H9 (cell line): ENCODE measurements at regions not wholly inside any gene's neighbourhood (a gene's known extent, or its start where the extent isn't known, plus 50 kb on each side); places are given as distances from the start of the nearest gene placed in this dataset.

Experiments used
- DNase-seq: peaks from one replicate; pipeline ENCODE4 v3.0.0-alpha.2; 2017
- H2AFZ ChIP-seq: one replicate; pipeline ENCODE4 v1.6.1; 2013; ENCODE audit warnings: mild to moderate bottlenecking, low read length, control low read depth, moderate library complexity
- H2AK5ac ChIP-seq: 2 replicates; pipeline ENCODE4 v1.6.1; 2013; ENCODE audit warnings: low read length, control low read depth, mixed read lengths; ENCODE audit not compliant: insufficient read length
- H2BK120ac ChIP-seq: one replicate; pipeline ENCODE4 v1.6.1; 2013; ENCODE audit warnings: low read depth, mild to moderate bottlenecking, low read length, control low read depth, inconsistent platforms; ENCODE audit not compliant: poor library complexity, severe bottlenecking
- H2BK12ac ChIP-seq: 2 replicates; pipeline ENCODE4 v1.6.1; 2013; ENCODE audit warnings: low read length, control low read depth, mixed read lengths, low read depth; ENCODE audit not compliant: insufficient read length
- H2BK15ac ChIP-seq: 2 replicates; pipeline ENCODE4 v1.6.1; 2013; ENCODE audit warnings: low read depth, low read length, control low read depth
- H2BK20ac ChIP-seq: one replicate; pipeline ENCODE4 v1.6.1; 2013; ENCODE audit warnings: low read depth, mild to moderate bottlenecking, low read length, control low read depth, inconsistent platforms; ENCODE audit not compliant: poor library complexity, severe bottlenecking
- H2BK5ac ChIP-seq: 2 replicates; pipeline ENCODE4 v1.6.1; 2013; ENCODE audit warnings: low read length, control low read depth, mixed read lengths; ENCODE audit not compliant: insufficient read length
- H3K14ac ChIP-seq: 2 replicates; pipeline ENCODE4 v1.6.1; 2013; ENCODE audit warnings: low read length, control low read depth; ENCODE audit not compliant: insufficient read depth
- H3K18ac ChIP-seq: 2 replicates; pipeline ENCODE4 v1.6.1; 2013; ENCODE audit warnings: low read depth, mild to moderate bottlenecking, mixed read lengths, low read length, control low read depth; ENCODE audit not compliant: insufficient read length
- H3K23ac ChIP-seq: 2 replicates; pipeline ENCODE4 v1.6.1; 2013; ENCODE audit warnings: low read length, control low read depth, mixed read lengths, low read depth; ENCODE audit not compliant: insufficient read length
- H3K23me2 ChIP-seq: 2 replicates; pipeline ENCODE4 v1.6.1; 2013; ENCODE audit warnings: low read depth, mild to moderate bottlenecking, mixed read lengths, low read length, control low read depth; ENCODE audit not compliant: insufficient read length, poor library complexity, severe bottlenecking
- H3K27ac ChIP-seq: 2 replicates; pipeline ENCODE4 v1.5.1; 2013; ENCODE audit warnings: low read length, control low read depth, mixed read lengths, low read depth; ENCODE audit not compliant: insufficient read length
- H3K27me3 ChIP-seq: 2 replicates; pipeline ENCODE4 v1.6.1; 2013; ENCODE audit warnings: low read length, control low read depth, inconsistent platforms; ENCODE audit not compliant: insufficient read depth
- H3K4ac ChIP-seq: 2 replicates; pipeline ENCODE4 v1.6.1; 2013; ENCODE audit warnings: low read depth, mild to moderate bottlenecking, control low read depth, inconsistent platforms, low read length, moderate library complexity
- H3K4me1 ChIP-seq: 2 replicates; pipeline ENCODE4 v1.6.1; 2013; ENCODE audit warnings: low read length, control low read depth, inconsistent platforms; ENCODE audit not compliant: insufficient read depth
- H3K4me2 ChIP-seq: 2 replicates; pipeline ENCODE4 v1.6.1; 2013; ENCODE audit warnings: low read length, control low read depth, mixed read lengths; ENCODE audit not compliant: insufficient read length, insufficient read depth
- H3K56ac ChIP-seq: 2 replicates; pipeline ENCODE4 v1.6.1; 2013; ENCODE audit warnings: low read depth, mild to moderate bottlenecking, mixed read lengths, low read length, control low read depth; ENCODE audit not compliant: insufficient read length
- H3K79me1 ChIP-seq: 2 replicates; pipeline ENCODE4 v1.6.1; 2013; ENCODE audit warnings: low read depth, mild to moderate bottlenecking, moderate library complexity, low read length, control low read depth, inconsistent platforms; ENCODE audit not compliant: insufficient read depth, poor library complexity, severe bottlenecking
- H3K79me2 ChIP-seq: 2 replicates; pipeline ENCODE4 v1.6.1; 2013; ENCODE audit warnings: low read length, control low read depth, inconsistent platforms; ENCODE audit not compliant: insufficient read depth
- H3K9ac ChIP-seq: 2 replicates; pipeline ENCODE4 v1.6.1; 2013; ENCODE audit warnings: low read length, control low read depth, mixed read lengths; ENCODE audit not compliant: insufficient read length; ENCODE audit errors: extremely low read depth
- H3K9me3 ChIP-seq: one replicate; pipeline ENCODE4 v1.6.1; 2013; ENCODE audit warnings: low read depth, low read length, inconsistent platforms; ENCODE audit not compliant: control insufficient read depth
- H3T11ph ChIP-seq: one replicate; pipeline ENCODE4 v1.6.1; 2013; ENCODE audit warnings: mild to moderate bottlenecking, low read length, control low read depth, inconsistent platforms
- H4K20me1 ChIP-seq: one replicate; pipeline ENCODE4 v1.6.1; 2013; ENCODE audit not compliant: control insufficient read depth, insufficient read length, insufficient read depth
- H4K5ac ChIP-seq: 2 replicates; pipeline ENCODE4 v1.6.1; 2013; ENCODE audit warnings: low read depth, mild to moderate bottlenecking, mixed read lengths, low read length, control low read depth; ENCODE audit not compliant: insufficient read length
- H4K8ac ChIP-seq: replicated peaks from 2 replicates; pipeline ENCODE4 v1.6.1; 2013; ENCODE audit warnings: low read length, control low read depth, mixed read lengths, low read depth; ENCODE audit not compliant: insufficient read length
- H4K91ac ChIP-seq: 2 replicates; pipeline ENCODE4 v1.6.1; 2013; ENCODE audit warnings: low read depth, mild to moderate bottlenecking, moderate library complexity, mixed read lengths, low read length, control low read depth; ENCODE audit not compliant: insufficient read length
- H3K27ac Mint-ChIP-seq, 3 experiments: 2 replicates in 2 of 3; 3 replicates in 1 of 3; pipeline ENCODE4 v1.8.0; 2020 to 2021; ENCODE audit warnings: mixed read lengths in 3 of 3, mild to moderate bottlenecking in 1 of 3, moderate library complexity in 1 of 3
- H3K27me3 Mint-ChIP-seq: 2 replicates; pipeline ENCODE4 v1.8.0; 2021; ENCODE audit warnings: low read depth, mild to moderate bottlenecking, moderate library complexity, mixed read lengths
- H3K36me3 Mint-ChIP-seq, 3 experiments: 2 replicates in 2 of 3; 3 replicates in 1 of 3; pipeline ENCODE4 v1.8.0; 2020 to 2021; ENCODE audit warnings: low read depth in 3 of 3, mixed read lengths in 3 of 3; ENCODE audit not compliant: insufficient read depth in 1 of 3
- H3K4me1 Mint-ChIP-seq, 2 experiments: 2 replicates each; pipeline ENCODE4 v1.8.0; 2020; ENCODE audit warnings: mixed read lengths in 2 of 2
- H3K4me3 Mint-ChIP-seq, 2 experiments: 2 replicates in 1 of 2; 3 replicates in 1 of 2; pipeline ENCODE4 v1.8.0; 2020 to 2021; ENCODE audit warnings: mild to moderate bottlenecking in 2 of 2, mixed read lengths in 2 of 2, moderate library complexity in 1 of 2
- H3K9me3 Mint-ChIP-seq, 2 experiments: 2 replicates in 1 of 2; 3 replicates in 1 of 2; pipeline ENCODE4 v1.8.0; 2020; ENCODE audit warnings: mild to moderate bottlenecking in 2 of 2, mixed read lengths in 2 of 2, moderate library complexity in 1 of 2
- WGBS: extraction: QIAGEN DNeasy Blood & Tissue Kit; methylation state at CpG from one replicate; pipeline ENCODE4 v1.1.7; 2013; ENCODE audit warnings: missing lambda C conversion rate, low lambda C conversion rate, mixed read lengths; ENCODE audit not compliant: insufficient read length; ENCODE audit errors: extremely low coverage; 5-methylcytosine and 5-hydroxymethylcytosine counted together
- TF ChIP-seq, protein P1 (sequence below): fragments of 200-600 bp; sonication (generic); conservative IDR thresholded peaks from 3 replicates; pipeline ENCODE4 v1.8.0; 2021; ENCODE audit warnings: antibody characterized with exemption, mild to moderate bottlenecking

DNA sequence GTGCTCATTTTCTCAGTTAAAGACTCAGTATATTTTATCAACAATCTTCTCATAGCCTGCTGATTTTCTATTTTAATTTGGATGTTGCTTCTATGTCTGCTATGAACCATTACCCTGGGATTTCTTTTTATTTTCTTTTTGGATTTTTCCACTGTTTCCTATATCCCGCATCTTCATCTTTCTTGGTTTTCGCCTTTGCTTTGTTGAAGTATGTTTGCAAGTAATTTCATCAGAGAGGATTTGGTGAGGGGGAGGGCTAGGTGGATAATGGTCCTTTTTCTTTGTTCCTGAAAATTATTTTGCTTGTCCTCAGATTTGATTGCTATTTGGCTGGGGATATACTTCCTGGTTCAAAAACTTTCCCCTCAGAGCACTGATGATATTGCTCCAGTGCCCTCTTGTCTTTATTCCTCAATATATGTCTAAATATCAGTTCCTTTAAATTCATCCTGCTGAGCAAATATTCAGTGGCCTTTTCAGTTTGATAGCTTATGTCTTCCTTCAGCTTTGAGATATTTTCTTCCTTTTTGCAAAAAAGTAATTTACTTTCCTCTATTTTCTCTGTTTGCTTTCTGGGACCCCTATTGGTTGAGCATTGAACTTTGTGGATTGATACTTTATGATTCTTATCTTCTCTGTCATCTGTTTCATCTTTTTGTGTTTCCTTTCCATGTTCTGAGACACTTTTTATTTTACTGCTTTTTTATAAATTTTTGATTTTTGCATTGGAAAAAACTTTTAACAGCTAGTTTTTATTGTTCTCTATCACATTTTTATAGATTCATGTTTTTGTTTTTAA lies 227.6 kb upstream of the ELL2 start:
- Histone ChIP-seq H3K14ac (no peak overlapping the region), H3K79me1 (no peaks in the 10 kb centered on the region), H2BK120ac (no peak overlapping the region), H3K79me2 (no peaks in the 10 kb centered on the region), H4K20me1 (no peaks in the 10 kb centered on the region), H2BK12ac (no peak overlapping the region), H3K4me1 (no peaks in the 10 kb centered on the region), H3K27me3 (no peaks in the 10 kb centered on the region), H3K4me2 (no peak overlapping the region), H3K4ac (no peak overlapping the region), H4K8ac (no peak overlapping the region), H2AK5ac (no peak overlapping the region), H4K5ac (no peak overlapping the region), H3K23ac (no peak overlapping the region), H3K27ac (no peak overlapping the region), H3K23me2 (no peaks in the 10 kb centered on the region), H2BK20ac (no peak overlapping the region), H2BK5ac (no peak overlapping the region), H4K91ac (no peak overlapping the region), H3K9me3 (no peaks in the 10 kb centered on the region), H3K9ac (no peak overlapping the region), H2BK15ac (no peak overlapping the region), H2AFZ (no peak overlapping the region), H3T11ph (no peak overlapping the region), H3K56ac (no peak overlapping the region), H3K18ac (no peak overlapping the region)
- H3K4me3 Mint-ChIP-seq: no peak overlapping the region
- TF ChIP-seq, protein P1, sequence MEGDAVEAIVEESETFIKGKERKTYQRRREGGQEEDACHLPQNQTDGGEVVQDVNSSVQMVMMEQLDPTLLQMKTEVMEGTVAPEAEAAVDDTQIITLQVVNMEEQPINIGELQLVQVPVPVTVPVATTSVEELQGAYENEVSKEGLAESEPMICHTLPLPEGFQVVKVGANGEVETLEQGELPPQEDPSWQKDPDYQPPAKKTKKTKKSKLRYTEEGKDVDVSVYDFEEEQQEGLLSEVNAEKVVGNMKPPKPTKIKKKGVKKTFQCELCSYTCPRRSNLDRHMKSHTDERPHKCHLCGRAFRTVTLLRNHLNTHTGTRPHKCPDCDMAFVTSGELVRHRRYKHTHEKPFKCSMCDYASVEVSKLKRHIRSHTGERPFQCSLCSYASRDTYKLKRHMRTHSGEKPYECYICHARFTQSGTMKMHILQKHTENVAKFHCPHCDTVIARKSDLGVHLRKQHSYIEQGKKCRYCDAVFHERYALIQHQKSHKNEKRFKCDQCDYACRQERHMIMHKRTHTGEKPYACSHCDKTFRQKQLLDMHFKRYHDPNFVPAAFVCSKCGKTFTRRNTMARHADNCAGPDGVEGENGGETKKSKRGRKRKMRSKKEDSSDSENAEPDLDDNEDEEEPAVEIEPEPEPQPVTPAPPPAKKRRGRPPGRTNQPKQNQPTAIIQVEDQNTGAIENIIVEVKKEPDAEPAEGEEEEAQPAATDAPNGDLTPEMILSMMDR: no peak; the same call in 2 of the 3 replicates
- no peaks in the 10 kb centered on the region for H3K27me3 Mint-ChIP-seq
- peaks cover 14 to 21% of the 10 kb centered on the region in 2 experiments for H3K4me1 Mint-ChIP-seq
- H3K9me3 Mint-ChIP-seq: peaks cover 7 to 14% of the 10 kb centered on the region in 2 experiments; a peak in 4 of 5 replicates
- peaks cover 0 to 11% (median 1%) of the 10 kb centered on the region in 3 experiments; a peak in 3 of 7 replicates for H3K36me3 Mint-ChIP-seq
- DNase-seq: no peak
- no peak overlapping the region for H3K27ac Mint-ChIP-seq
- WGBS: no CpG with 5 or more reads among the region's 2 CpGs
